HG03520 (cell line): ENCODE measurements at regions not wholly inside any gene's neighbourhood (a gene's known extent, or its start where the extent isn't known, plus 50 kb on each side); places are given as distances from the start of the nearest gene placed in this dataset.

ENCODE experiments used
- ATAC-seq: cut with Tn5 transposase; IDR thresholded peaks from one replicate; pipeline ENCODE4 v1.9.1; 2021; ENCODE audit warnings: mild to moderate bottlenecking, moderate library complexity; ENCODE audit not compliant: unreplicated experiment

DNA sequence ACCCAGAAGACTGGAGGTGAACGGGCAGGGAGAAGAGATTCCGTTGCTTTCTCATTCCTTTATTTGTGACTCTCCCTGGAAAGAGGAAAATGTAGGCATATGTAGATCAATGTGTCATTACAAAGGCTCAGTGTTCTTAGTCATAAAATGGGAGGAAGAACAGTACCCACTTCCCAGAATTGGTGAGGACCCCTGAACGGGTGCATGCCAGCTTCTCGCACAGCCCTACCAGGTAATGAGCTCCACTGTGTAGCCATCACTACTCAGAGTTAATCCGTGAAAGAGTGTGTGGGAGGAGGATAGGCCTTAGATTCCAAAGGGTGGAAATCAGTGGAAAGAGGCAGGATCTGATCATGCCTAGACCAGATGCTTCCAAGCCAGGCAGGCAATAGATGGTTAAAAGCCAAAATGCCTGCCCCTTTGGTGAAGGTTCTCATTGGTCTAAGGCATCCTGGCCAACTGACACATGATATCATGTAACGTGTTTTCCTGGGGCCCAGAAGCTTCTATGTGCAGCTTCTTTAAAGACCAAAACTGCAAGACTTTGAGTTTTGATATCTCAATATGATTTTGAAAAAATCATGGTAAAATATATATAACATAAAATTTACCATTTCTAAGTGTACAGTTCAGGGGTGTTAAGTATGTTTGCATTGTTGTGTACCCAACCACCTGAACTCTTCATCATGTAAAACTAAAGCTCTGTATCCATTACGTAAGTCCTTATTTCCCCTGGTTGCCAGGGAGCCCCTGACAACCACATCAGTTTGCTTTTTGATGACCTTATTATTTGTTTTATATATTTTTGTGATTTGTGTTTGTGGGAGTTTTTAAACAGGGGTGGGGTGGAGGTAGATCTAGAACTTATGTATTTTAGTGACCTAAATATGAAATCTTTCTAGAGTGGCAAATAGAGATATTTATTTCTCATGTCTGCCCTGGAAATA, 402.2 kb upstream of the CFAP20DC start:
- no peak for ATAC-seq

DNA sequence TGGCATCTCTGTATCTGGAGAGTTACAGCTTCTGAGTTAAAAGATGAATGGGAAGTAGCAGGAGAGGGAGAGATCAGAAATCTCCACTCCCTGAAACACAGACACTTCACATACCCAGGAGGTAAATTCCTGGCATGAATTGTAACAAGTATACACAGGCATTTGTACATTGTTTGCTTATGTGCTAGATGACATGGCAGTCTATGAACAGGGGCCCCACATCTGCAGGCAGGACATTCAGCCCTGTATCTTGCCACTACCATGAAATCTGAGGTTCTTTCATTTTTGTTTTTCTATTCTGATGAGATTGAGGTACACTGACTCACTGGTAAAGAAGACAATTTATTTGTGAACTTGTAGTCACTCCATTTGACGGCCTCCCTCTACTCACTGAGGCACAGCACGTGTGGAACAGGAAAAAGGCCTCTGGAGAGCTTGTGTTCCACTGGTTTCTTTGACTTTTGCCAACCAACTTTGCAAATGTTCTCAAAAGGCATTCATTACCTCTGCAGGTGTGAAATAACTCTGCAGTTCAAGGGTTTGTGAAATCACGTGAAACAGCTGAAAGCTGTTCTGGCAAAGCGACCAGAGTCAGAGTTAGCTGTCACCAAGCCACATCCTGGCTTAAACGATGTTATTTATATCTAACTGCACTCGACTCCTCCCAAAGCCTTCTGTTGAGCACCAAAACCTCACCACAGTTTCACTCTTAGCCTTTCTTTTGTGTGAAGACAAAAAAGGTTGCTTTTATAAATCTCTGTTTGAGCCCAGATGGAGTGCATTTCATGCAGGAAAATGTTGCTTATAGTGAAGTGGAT, 401.3 kb upstream of the CFAP20DC start:
- ATAC-seq: peak; percentile 97

DNA sequence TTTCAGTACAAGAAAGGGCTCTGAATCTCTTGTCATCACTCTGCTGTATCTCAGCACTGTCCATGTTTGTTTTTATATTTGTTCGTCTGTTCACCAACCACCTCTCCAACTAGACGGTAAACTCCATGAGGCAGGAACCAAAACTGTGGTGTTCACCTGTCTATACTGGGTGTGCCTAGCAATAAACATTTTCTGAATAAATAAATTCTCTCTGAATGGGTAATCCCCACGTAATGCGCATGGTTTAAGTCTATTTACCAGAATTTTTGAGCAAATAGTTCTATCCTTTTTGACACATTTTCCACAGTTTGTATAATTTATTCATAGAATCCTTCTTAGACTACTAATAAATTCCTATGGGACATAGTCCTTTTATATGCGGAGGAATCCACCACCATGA, 400.6 kb upstream of the CFAP20DC start:
- ATAC-seq: no peak

DNA sequence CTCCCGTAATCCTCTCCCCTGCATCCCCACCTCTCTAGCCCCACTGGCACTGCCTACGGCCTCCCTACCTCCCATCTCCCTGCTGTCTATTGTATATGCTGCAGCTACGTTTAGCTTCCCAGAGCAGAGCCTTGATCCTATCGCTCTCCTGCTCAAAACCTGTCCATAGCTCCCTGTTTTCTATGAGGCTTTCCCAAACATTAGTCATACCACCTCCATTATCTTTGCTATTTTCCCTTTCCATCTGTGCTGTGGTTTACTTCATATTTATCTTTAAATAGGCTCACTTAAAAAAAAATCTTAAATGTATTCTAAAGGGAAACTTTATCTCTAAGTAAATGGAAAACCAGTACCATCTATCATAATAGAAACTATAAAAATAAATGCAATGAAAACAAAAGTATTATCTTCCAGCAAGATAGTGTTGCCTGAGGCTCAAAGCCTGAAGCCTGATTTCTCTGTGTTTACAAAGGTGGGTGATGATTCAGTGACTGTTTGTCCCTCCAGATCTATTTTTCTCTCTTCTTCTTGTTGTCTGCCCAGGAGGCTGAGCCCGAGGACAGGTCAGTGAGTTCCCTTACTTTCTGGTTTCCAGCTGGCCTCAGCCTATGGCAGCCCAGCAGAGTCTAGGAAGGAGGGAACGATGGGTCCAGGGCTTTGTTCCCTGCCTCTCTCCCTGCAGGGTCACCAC, 397.1 kb upstream of the CFAP20DC start:
- no peak for ATAC-seq

DNA sequence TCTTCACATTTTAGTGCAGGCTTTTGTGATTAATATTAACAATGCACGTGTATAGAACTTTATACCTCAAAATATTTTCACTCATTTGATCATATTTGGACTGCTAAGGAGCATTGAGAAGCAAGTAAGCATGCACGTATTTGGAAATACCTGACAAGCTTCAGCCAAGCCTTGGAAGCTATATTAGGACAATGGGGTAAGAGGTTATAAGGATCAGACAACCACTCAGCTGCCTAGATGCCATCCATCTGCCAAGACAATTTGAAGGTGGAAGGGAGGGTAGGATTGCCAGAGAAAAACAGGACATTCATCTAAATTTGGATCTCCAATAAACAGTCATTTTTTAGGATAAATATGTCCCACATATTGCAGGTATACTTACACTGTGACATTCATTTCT, 394.9 kb upstream of the CFAP20DC start:
- no peak for ATAC-seq

DNA sequence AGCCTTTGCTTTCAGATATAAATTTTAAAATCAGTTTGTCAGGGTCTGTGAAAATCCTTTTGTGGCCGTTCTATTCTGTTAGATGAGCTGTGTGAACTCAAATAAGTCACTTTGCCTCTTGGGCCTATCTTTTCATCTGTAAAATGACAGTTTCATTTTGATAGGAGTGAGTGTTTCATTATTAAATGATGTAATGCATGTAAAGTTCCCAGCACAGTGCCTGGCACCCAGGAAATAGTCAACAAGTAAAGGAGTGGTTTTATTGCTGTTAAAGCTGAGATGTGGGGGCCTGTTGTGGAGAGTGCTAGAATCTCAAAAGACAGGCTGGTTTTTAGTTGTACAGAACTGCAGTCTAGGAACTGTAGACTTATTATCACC, 394.5 kb upstream of the CFAP20DC start:
- no peak for ATAC-seq

DNA sequence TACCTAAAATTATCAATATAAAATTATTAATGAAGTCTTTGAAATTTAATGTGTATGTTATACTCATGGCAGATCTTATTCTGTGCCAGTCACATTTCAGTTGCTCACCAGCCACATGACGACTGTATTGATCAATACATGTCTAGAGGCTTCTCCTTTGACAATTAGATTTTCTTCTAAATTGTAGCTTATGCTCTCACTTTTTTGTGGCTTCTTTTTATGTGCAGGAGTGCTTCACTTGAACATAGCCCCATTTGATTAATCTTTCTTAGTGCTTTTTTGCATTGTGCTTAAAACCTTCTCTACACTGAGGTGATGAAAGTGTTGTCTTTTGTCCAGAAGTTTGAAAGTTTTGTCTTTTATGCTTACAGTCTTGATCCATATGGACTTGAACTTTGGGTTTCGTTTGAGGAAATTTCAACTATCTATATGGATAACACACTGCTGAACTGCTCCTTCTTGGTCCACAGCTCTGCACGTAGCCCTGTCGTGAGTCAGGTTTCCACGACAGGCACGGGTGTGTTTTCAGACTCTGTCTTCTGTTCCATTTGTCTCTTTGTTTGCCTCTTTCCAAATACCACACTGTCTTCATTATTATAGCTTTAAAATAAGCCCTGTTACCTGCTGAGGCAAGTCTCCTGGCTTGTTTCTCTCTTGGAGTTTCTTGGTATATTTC, 393.9 kb upstream of the CFAP20DC start:
- ATAC-seq: no peak

DNA sequence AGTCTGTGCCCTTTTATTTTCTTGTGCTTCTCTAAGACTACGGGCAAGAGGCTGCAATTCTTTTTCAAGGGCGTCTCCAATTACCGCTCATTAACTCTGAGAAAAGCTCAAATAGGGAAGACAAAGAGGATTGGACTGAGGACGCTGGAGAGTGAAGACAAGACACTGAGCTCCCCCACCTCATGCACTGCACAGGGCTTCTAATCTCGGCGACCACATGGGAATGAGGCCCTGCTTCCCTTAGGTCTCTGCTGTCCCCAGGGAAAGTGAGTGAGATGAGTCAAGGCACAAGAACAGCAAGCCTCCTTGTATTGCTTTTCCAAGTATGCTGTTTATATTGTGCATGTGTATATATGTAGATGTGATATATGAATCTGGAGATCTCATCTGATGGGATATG, 392.2 kb upstream of the CFAP20DC start:
- ATAC-seq: no peak

DNA sequence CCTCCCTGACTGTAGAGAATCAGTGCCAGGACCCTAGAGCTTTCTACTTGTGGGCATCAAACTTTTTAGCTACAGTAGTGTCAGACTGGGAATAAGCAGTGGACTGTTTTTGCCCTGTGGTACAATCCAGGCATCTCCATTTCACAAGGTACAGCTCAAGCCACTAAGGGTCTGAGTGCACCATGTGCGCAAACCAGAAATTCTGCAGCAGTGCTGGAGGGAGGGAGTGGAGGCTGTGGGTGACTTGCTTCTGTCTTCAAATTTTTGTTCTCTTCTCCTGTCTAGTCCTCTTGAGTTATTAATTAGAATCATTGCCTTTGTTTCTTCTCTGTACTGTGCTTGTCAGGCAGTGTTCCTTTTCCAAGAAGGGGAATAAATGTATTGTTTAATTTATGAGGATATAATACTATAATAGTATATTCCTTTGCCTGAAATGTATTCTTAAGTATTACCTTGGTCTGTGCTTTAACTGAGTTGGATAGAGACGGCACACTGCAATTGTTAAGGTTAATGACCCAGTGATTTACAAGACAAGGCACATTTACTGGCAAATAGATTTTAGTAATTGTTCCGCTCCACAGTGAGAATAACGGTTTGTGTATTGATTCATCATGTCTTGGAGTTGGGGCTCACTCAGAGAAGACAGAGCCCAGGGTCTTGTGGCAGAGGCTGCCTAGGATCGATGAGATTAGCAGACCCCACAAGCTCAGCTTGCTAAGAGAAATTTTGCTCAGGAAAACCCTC, 390.6 kb upstream of the CFAP20DC start:
- ATAC-seq: no peak

DNA sequence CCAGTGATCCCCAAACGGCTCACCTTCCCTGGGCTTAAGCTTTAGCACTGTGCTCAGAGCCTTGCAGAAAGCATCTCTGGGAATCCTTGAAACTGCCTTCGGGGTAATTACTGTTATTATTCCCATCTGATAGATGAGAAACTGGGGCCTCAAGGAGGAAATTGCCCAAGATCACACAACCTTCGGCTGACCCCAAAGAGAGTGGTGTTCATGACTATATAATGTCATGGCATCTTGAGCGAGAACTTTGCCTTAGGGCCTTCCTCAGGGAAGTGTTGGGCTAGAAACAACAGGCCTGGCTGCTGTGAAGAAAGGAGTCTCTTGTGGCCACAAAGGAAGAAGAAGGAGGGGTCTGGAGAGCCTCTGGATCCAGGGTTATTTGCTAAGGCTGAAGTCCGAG, 388.7 kb upstream of the CFAP20DC start:
- no peak for ATAC-seq

DNA sequence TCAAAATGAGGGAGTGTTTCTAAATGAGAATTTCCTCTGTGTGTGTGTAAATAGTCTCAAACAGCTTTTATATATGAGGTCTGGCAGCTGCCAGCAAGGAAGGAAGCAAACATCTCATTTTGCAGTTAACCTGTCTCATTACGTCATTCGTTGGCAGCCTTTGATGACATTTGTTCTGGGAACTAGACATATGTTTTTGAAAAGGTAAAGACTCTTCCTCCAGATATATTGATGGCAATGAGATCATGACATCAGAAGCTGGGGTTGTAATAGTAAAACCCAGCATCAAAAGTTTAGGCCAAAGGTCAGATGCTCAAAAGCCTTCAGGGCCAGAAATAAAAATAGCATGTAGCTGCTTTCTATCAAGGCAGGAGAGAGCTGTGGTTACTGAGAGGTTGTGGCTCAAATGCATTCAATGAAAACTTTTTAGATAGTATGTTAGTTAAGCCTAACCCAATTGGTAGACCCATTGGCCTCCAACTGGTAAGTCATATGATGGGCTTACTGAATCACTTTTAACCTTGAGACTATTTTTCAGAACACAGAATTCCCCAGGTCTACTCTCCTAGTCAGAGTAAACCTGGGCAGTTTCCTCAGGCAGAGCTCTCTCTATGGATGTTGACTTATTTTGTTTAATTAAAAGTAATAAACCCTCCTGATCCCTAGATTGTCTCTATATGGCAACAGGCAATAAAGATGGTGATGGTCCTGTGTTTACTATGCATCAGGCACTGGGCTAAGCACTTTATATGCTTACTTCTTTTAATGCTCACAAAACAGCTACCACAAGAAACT, 386.5 kb upstream of the CFAP20DC start:
- ATAC-seq: no peak

DNA sequence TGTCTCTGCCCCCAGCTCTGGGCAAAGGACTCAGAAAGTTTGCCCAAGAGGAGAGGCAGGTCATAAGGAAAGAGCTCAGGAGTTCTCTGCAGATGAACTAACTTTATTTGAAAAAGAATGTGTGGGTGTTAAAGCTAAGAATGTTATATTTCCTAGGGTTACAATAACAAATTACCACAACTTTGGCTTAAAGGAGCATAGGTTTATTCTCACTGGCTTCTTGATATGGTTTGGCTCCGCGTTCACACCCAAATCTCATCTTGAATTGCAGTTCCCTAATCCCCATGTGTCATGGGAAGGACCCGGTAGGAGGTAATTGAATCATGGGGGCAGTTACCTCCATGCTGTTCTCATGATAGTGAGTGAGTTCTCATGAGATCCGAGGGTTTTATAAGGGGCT, 383.7 kb upstream of the CFAP20DC start:
- ATAC-seq: no peak

DNA sequence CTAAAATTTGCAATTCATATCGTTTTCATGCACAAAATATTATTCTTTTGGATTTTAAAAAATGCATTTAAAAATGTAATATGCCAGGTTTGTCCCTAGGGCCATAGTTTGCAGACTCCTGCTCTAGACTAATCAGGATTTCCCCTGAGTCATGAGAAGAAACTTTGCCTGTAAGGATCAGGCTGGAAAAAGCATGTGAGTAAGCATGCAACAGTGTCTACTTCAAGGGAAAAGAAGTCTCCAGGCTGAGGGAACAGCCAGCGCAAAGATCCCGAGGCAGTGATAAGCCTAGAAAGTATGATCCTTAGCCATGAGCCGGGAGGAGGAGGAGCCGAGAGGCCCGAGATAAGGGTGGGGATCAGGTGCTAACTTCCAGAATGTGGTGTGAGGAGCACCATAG, 382.8 kb upstream of the CFAP20DC start:
- ATAC-seq: no peak

DNA sequence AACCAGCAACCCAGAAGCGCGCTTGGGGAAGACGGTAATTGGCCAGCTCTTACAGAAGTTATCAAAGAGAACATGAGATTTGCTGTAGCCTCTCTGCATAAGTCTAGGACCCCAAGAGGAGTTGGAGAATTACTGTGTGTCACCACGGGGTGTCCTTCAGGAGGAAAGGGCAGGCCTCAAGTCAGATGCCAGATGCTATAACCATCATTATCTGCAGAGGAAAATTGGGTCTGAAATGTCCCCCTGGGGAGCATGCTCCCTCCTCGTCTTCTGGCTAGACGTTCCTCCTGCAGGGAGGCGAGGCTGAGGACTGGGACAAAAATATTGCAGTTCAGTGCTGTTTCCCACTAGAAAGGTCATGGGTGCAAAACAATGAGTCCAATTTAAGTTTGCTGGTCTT, 380.5 kb upstream of the CFAP20DC start:
- no peak for ATAC-seq

DNA sequence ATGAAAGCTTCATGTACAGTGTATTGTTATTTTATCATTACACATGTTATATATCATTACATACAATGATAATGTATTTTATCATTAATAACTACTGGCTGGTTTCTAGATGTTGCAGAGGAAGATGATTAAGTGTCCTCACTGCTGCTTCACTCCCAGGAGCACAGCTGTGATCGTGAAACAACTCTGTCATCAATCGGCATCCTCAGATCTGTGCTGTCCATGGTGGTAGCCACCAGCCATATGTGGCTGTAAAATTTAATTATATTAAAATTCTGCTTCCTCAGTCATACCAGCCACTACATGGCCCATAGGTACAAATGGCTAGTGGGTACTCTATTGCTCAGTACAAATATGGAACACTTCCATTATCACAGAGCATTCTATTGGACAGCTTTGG, 379.4 kb upstream of the CFAP20DC start:
- no peak for ATAC-seq

DNA sequence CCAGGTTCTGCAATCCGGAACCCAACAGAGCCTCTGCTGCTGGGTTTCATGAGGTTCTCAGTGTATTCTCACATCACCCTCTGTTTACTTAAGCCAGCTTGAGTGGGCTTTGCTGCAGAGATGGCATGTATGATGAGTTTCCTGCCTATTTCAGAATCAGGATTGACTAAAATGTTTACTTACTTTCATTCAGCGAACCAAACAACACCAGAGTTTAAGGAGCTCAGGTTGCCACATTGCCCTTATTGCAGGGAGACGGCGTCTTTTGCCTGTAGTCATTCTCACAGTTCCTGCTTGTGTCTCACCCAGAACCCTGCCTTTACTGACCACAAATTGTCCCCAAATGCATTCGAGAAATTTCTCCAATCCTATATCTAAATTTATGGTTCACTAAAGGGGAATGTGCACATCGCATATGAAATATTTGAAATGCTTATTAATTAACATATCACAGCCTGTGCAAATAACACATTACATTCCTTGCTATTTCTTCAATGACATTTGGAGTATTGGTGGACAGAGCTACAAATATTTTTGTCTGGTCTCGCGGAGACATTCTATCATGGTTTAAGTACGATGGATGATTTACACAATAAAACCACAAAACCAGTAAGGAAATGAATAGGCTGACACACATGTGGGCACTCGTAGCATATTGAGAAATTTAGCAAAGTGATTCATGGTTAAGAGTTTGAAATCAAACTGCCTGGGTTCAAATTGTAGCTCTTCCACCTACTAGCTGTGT, 377.2 kb upstream of the CFAP20DC start:
- ATAC-seq: no peak

DNA sequence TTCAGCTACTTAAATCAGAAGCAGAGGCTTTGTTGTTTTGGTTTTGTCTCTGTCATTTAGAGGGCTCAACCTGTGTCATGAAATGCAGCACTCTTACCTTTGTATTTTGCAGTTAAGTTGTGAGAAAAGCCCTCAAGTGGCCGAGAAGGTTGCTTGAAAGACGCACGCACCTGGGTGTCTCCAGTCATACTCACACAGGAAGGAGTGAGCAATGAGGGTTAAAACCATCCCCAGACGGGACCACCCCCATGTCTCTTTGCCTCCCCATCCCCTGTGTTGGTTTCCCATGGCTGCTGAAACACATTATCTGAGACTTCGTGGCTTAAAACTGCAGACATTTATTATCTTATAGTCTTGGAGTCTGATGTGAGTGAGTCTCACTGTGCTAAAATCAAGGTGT, 376.1 kb upstream of the CFAP20DC start:
- no peak for ATAC-seq

DNA sequence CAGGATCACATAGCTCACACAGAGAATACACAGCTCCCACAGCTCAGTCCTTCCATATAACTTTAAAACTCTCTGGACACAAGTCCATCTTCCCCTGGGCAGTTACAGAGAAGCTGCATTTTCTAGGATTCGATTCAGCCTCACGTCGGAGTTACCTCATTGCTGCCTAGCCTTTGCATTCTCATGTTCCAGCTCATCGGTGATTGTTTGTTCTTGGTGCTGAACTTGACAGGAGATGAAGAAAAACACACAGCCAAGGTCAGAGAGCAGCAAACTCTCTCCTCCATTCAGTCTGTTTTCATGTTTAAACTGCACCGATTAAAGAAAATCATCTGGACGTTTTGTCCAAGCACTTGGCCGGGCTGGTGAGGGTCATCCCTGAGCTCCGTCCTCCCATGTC, 375.5 kb upstream of the CFAP20DC start:
- ATAC-seq: no peak
